Common myeloid progenitor, CD34-positive (primary cell): ENCODE measurements at regions not wholly inside any gene's neighbourhood (a gene's known extent, or its start where the extent isn't known, plus 50 kb on each side); places are given as distances from the start of the nearest gene placed in this dataset.

Experiments
- CTCF ChIA-PET: fragments of 350-600 bp; sonication (Branson Sonifier 250); formaldehyde crosslinking; loops from one replicate; lab custom pipeline; 2021; ENCODE audit warnings: antibody characterized with exemption; lab: Charles Lee
- POLR2A ChIA-PET: fragments of 350-600 bp; sonication (Branson Sonifier 250); formaldehyde crosslinking; loops from one replicate; lab custom pipeline; 2021; ENCODE audit warnings: antibody characterized with exemption; lab: Charles Lee
- DNase-seq, 3 donors: peaks; one replicate each; pipeline versions ENCODE4 v3.0.0 to v3.0.0-alpha.2; 2013
- H3K27ac ChIP-seq, 2 experiments: 1 replicate in 1 of 2; 2 replicates in 1 of 2; pipeline ENCODE4 v1.7.0; 2013; ENCODE audit warnings: inconsistent platforms in 2 of 2, low read length in 2 of 2, mild to moderate bottlenecking in 2 of 2, low read depth in 1 of 2, moderate library complexity in 1 of 2; ENCODE audit not compliant: severe bottlenecking in 2 of 2, insufficient read depth in 1 of 2, poor library complexity in 1 of 2
- H3K27me3 ChIP-seq, 5 experiments: replicated peaks in 2 of 5; 1 replicate in 3 of 5; 2 replicates in 2 of 5; pipeline versions ENCODE4 v1.6.1 to v1.7.0; 2013; ENCODE audit warnings: low read length in 4 of 5, mild to moderate bottlenecking in 2 of 5, moderate library complexity in 2 of 5, inconsistent platforms in 1 of 5; ENCODE audit not compliant: insufficient read depth in 5 of 5, control insufficient read depth in 4 of 5
- H3K36me3 ChIP-seq, 4 experiments: 1 replicate in 2 of 4; 2 replicates in 2 of 4; pipeline versions ENCODE4 v1.6.1 to v1.7.0; 2013; ENCODE audit warnings: low read length in 3 of 4, control low read depth in 1 of 4, mild to moderate bottlenecking in 1 of 4; ENCODE audit not compliant: control insufficient read depth in 4 of 4, insufficient read depth in 4 of 4
- H3K4me1 ChIP-seq, 4 experiments: 1 replicate in 3 of 4; 2 replicates in 1 of 4; pipeline versions ENCODE4 v1.6.1 to v1.7.1; 2013; ENCODE audit warnings: low read length in 3 of 4, mild to moderate bottlenecking in 3 of 4, control low read depth in 1 of 4, inconsistent platforms in 1 of 4, moderate library complexity in 1 of 4; ENCODE audit not compliant: control insufficient read depth in 4 of 4, insufficient read depth in 4 of 4; ENCODE audit errors: control extremely low read depth in 1 of 4
- H3K4me3 ChIP-seq, 7 experiments: 1 replicate in 4 of 7; 2 replicates in 3 of 7; pipeline versions ENCODE4 v1.5.1 to v1.7.0; 2013; ENCODE audit warnings: mild to moderate bottlenecking in 7 of 7, low read length in 6 of 7, moderate library complexity in 6 of 7, inconsistent platforms in 2 of 7, low read depth in 2 of 7, control low read depth in 1 of 7; ENCODE audit not compliant: insufficient read depth in 4 of 7, control insufficient read depth in 1 of 7; ENCODE audit errors: extremely low read depth in 1 of 7
- H3K9me3 ChIP-seq, 5 experiments: 1 replicate in 4 of 5; 2 replicates in 1 of 5; pipeline versions ENCODE4 v1.6.1 to v1.7.1; 2013; ENCODE audit warnings: low read length in 4 of 5, mild to moderate bottlenecking in 2 of 5, inconsistent platforms in 1 of 5, low read depth in 1 of 5, moderate library complexity in 1 of 5; ENCODE audit not compliant: control insufficient read depth in 4 of 5, insufficient read depth in 2 of 5; ENCODE audit errors: control extremely low read depth in 1 of 5
- WGBS: methylation state at CpG from one replicate; pipeline ENCODE4 v1.1.5; 2013; ENCODE audit not compliant: insufficient coverage; 5-methylcytosine and 5-hydroxymethylcytosine counted together

DNA sequence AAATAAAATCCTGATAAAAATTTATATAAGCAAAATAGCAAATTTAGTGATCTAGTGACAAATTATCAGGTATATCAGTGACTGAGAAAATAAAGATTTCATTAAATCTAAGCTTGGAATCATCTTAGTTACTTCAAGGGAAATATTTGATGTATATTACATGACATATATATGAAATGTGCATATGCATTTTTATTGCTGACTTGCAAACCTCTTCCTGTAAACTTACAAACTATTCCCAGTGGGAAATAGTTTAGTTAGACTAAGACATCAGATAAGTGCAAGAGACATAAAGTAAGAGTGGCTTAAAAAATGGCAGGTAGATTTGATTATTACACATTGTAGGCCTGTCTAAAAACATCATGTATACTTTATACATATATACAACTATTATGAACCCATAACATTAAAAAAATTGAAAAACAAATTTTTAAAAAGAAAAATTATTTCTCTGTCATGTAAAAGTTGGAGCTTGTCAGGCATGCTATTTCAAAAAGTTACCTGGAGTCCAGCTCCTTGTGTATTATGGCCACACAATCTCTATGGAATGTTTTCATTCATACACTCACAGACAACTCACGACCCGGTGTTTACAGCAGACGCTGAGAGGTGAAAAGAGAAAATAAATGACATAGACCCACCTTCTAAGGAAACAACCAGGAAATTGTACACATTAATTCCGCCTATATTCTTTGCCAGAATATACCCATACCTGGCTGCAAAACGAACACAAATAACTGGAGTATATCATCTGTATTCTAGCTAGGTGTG lies 724.5 kb downstream of the SLITRK6 start:
- no peak for DNase-seq
- Histone ChIP-seq H3K4me3 (no peak overlapping the region), H3K4me1 (no peaks in the 10 kb centered on the region), H3K27me3 (no peaks in the 10 kb centered on the region), H3K36me3 (no peaks in the 10 kb centered on the region), H3K9me3 (no peaks in the 10 kb centered on the region), H3K27ac (no peak overlapping the region)
- ChIA-PET CTCF (no interaction called here), POLR2A (no interaction called here)
- WGBS = 100% methylated on average over 1 of the region's 5 CpGs

DNA sequence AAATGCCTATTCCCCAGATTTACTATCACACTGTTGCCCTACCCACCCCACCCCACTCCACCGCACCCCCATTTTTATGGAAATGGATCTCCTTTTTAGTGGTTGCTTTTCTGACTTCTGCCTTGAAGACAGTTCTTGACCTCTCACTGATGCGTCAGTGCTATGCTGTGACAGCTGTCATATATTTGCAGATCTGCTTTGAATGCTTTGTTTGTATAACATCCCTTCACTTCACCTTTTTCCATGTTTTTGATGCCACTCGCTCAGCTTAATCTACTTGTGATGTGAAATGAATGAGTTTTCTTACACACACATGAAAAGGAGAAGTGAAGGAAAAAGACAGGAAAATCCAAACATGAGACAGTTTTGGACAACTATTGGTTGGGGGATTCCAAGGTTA lies 731.0 kb downstream of the SLITRK6 start:
- no peaks in the 10 kb centered on the region for H3K27me3 ChIP-seq
- WGBS = 100% methylated on average over 2 of the region's 3 CpGs
- H3K27ac ChIP-seq = no peak overlapping the region
- peaks cover 0 to 4% (median 0%) of the 10 kb centered on the region in 4 experiments for H3K4me1 ChIP-seq
- H3K9me3 ChIP-seq = no peaks in the 10 kb centered on the region
- no peak overlapping the region for H3K4me3 ChIP-seq
- H3K36me3 ChIP-seq = no peaks in the 10 kb centered on the region
- CTCF ChIA-PET = no interaction called here
- POLR2A ChIA-PET = no interaction called here
- no peak for DNase-seq

DNA sequence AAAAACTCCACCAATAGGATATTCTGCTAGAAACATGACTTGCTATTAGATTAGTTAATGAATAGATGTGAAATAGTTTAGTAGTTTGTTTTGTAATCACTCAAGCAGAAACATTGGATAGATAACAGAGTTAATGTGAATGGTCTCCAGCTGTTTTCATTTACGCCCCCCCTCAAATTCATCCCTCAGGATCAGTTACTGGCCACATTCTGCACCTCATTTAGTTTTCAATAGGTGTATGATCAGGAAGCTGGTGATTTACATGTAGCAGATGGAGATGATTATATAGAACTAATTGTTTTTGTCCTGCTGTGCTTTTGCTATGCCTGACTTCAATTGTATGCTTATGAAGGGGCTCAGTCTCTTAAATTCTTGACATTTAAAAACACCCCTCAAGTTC lies 759.0 kb downstream of the SLITRK6 start:
- no CpG with 5 or more reads among the region's 1 CpG for WGBS
- ChIA-PET POLR2A (no interaction called here), CTCF (no interaction called here)
- no peaks in the 10 kb centered on the region for H3K4me1 ChIP-seq
- no peak overlapping the region for H3K27ac ChIP-seq
- no peak for DNase-seq
- H3K4me3 ChIP-seq = no peak overlapping the region
- no peaks in the 10 kb centered on the region for H3K27me3 ChIP-seq
- H3K36me3 ChIP-seq = no peaks in the 10 kb centered on the region
- no peaks in the 10 kb centered on the region for H3K9me3 ChIP-seq

DNA sequence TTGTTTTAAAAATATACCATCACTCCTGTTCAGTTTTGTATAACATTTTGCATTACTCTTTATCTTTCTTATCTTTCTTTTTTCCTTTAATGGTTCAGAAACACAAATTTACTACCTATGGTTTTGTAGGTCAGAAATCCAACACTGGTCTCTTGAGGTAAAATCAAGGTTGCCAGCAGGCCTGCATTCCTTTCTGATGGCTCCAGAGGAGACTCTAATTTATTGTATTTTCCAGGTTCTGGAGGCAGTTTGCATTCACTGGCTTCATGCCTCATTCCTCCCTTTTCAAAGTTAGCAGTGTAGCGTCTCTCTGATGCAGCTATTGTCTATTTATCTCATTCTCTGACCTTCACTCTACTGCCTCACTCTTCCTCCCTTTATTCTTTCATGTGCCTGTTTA lies 767.4 kb downstream of the SLITRK6 start:
- peaks cover 0 to 12% (median 0%) of the 10 kb centered on the region in 5 experiments for H3K9me3 ChIP-seq
- H3K4me1 ChIP-seq = no peaks in the 10 kb centered on the region
- CTCF ChIA-PET = no interaction called here
- no peak overlapping the region for H3K4me3 ChIP-seq
- H3K27me3 ChIP-seq = no peaks in the 10 kb centered on the region
- 100% methylated on average over 1 of the region's 1 CpG for WGBS
- no peak for DNase-seq
- H3K36me3 ChIP-seq = no peaks in the 10 kb centered on the region
- no peak overlapping the region for H3K27ac ChIP-seq
- POLR2A ChIA-PET = no interaction called here

DNA sequence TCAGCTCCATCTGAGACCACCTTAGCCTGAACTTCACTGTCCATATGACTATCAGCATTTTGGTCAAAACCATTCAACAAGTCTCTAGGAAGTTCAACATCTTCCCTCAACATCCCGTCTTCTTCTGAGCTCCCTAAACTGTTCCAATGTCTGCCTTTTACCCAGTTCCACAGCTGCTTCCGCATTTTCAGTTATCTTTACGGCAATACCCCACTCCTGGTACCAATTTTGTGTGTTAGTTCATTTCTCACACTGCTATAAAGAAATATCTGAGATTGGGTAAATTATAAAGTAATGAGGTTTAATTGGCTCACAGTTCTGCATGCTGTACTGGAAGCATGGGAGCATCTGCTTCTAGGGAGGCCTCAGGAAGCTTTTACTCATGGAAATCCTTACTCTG lies 771.2 kb downstream of the SLITRK6 start:
- Histone ChIP-seq H3K27ac (no peak overlapping the region), H3K4me1 (no peaks in the 10 kb centered on the region), H3K9me3 (peaks cover 0 to 18% (median 0%) of the 10 kb centered on the region in 5 experiments), H3K36me3 (no peaks in the 10 kb centered on the region), H3K27me3 (no peaks in the 10 kb centered on the region), H3K4me3 (no peak overlapping the region)
- DNase-seq = no peak
- ChIA-PET CTCF (no interaction called here), POLR2A (no interaction called here)
- 100% methylated on average over 1 of the region's 3 CpGs for WGBS

DNA sequence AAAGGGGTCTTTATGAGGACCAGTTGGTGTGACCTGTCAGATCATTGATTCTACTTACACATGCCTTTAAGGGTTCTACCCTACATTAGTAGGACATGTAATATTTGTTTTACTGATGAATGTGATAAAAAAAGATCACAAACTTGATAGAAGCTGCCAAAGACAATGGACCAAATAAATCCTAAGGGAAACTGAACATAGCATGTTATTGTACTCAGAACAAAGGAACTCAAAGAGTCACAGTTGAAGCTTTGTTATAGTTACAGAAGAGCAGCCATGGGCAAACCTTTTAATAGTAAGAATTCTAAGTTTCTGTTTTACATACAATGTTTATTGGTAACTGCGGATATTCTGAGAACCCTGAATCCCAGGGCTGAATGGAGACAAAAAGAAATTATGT lies 780.1 kb downstream of the SLITRK6 start:
- H3K4me3 ChIP-seq = no peak overlapping the region
- H3K36me3 ChIP-seq = no peaks in the 10 kb centered on the region
- peaks cover 0 to 4% (median 0%) of the 10 kb centered on the region in 5 experiments for H3K9me3 ChIP-seq
- peaks cover 0 to 2% (median 0%) of the 10 kb centered on the region in 4 experiments for H3K4me1 ChIP-seq
- ChIA-PET POLR2A (no interaction called here), CTCF (no interaction called here)
- no peak overlapping the region for H3K27ac ChIP-seq
- no CpG with 5 or more reads among the region's 1 CpG for WGBS
- DNase-seq = no peak
- H3K27me3 ChIP-seq = no peaks in the 10 kb centered on the region

DNA sequence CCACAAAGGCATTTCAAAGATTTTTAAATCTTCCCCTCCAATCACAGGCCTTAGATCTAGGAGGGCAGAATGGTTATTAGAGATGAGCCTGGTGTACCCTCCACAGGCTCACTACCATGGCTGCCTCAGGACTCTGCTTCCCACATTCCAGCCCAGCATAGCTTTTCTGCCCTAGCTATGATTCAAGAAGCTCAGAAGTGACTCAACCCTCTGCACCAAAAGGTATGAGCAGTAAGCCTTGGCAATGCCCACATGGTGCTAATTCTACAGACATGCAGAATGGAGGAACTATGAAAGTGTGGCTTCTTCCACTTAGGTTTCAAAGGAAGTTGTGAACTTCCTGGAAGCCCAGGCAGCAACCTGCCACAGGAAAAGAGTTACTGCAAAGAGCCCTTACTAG lies 786.2 kb downstream of the SLITRK6 start:
- ChIA-PET CTCF (no interaction called here), POLR2A (no interaction called here)
- Histone ChIP-seq H3K27me3 (no peaks in the 10 kb centered on the region), H3K27ac (no peak overlapping the region), H3K4me3 (no peak overlapping the region), H3K4me1 (peaks cover 0 to 2% (median 0%) of the 10 kb centered on the region in 4 experiments), H3K9me3 (peaks cover 0 to 3% (median 0%) of the 10 kb centered on the region in 5 experiments), H3K36me3 (no peaks in the 10 kb centered on the region)
- no peak for DNase-seq
